DMS53 (cell line): ENCODE measurements at regions not wholly inside any gene's neighbourhood (a gene's known extent, or its start where the extent isn't known, plus 50 kb on each side); places are given as distances from the start of the nearest gene placed in this dataset.
A peak's percentile ranks its signal among the peaks of the same experiment; 100 is the strongest.

Source experiments
- DNase-seq: peaks from one replicate; lab custom pipeline; 2025; lab: John Stamatoyannopoulos, UW

DNA sequence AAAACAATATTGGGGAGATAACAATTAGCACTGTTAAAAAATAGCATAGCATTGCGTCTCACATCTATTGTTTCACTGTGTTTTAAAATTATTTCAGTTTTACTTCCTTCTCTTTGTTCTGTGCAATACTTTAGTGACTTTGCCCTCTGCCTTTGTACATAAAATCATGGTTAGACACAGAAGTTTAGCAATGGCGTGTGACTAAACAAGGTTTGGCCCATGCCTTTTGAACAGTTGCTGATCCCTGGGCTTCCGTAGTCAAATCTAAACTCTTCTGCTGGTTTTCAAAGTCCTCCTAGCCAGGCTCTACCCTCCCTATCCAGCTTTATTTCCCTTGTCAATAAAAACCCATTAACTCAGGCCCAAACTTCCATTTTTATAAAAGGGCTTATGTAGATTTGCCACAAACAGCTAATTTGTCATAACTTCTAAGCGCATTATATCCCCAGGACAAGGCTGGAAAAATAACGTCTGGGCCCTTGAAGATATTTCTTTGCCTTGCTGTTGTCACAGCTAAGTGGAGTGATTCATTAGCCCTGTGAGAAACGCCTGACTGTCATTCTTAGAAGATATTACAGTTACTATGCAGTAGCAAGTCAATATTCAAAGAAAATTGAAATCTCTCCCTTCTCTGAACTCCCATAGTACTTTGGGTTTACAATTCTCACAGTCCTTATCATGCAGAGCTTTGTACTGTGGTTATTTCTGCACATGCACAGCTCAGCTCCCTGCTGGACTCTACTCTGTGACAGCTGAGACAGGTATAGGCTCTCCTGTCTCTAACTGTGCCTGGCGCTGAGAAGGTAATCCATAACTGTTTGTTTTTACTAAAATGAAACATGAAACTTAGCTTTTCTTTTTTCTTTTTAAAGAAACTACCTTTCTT is 123.4 kb upstream of the SLC24A5 start:
- no peak for DNase-seq

GRCh38 chr15:47998619-47999019 is 122.2 kb upstream of the SLC24A5 start:
- peak; percentile 3 for DNase-seq

DNA sequence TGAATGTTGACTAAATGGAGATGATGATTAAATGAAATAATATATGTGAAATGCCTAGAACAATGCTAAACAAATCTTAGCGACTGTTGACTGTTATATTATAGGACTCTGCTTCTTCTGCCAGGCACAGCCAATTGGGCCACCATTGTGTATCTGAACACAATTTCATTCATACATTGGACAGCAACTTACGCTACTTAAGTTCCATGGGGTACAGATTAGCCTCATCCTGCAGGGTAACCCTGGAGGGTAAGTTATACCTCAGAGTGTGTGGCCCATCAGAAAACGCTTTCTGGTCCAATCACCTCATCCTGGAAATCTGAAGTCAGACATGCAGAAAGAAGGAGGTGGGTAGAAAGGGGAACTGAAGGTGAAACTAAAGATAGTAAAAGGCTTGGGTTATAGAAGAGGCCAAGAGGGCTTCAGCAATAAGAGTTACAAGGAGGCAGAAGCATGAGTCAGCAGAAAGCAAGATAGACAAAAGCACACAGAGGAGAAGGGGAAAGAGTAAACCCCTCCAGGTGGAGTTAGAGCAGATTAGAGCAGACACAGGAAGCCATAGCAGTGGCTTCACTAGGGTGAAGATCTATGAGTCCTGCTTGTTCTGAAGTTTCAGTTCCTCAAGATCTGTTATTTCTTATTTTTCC is 119.3 kb upstream of the SLC24A5 start:
- peak; percentile 24 for DNase-seq

DNA sequence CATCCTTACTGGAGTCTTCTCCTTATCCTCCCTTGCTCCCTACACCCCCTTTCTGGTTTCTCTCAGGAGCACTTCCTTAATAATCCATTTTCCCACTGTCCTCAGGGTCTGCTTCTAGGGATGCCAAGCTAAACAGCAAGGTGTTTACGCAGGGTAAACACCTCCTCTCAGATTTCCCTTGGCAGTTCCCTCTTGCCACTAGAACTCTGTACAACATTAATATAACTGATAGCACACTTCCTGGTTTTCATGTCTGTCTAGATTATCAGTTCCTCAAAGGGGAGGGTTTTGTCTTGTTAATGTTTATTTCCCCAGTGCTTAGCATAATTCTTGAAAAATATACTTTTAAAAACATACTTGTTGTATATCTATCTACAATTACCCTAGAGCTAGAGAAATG is 118.0 kb upstream of the SLC24A5 start:
- DNase-seq = peak; percentile 71

- no peak for DNase-seq
These were observed 117.3 kb upstream of the SLC24A5 start for GRCh38 chr15:48003441-48003840.

DNA sequence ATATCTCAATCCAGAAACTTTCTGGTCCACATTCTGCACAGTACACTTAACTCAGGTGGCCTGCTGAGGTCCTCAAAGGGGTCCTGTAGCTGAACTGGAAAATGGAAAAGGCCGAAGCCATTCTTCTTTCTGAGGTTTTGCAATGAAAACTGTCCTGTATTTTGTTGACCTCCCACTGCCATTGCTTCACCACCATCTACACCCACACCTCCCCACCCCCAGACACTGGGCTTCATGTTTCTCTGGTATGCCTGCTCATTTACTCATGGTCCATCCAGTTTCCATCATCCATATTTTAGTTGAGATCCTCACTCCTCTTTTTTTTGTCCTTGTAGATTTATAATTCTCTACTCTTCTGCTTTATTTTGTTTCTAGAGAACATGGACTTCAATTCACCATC is 115.7 kb upstream of the SLC24A5 start:
- DNase-seq = no peak

DNA sequence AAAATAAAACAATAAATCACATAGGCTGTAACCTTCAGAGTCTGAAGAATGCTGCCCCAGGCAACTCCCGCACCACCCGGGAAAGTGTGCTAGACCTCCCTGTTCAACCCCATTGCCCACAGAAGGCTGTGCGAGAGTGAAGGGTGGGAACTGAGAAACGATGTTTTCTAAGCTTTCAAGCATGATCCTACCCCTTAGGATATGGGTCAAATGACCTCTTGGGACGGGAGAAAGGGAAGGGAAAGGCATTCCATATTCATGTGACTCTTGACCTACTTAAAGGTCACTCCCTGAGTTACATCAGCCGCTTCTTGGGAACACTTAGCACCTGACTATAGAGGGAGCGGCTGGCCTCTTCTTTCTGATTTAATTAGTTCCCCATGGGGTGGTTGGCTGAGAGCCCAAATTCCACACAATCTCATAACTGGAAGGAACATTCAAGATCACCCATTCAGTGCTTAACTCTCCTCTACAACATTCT is 114.7 kb upstream of the SLC24A5 start:
- no peak for DNase-seq

- no peak for DNase-seq
These were observed 110.5 kb upstream of the SLC24A5 start for GRCh38 chr15:48010316-48010715.

DNA sequence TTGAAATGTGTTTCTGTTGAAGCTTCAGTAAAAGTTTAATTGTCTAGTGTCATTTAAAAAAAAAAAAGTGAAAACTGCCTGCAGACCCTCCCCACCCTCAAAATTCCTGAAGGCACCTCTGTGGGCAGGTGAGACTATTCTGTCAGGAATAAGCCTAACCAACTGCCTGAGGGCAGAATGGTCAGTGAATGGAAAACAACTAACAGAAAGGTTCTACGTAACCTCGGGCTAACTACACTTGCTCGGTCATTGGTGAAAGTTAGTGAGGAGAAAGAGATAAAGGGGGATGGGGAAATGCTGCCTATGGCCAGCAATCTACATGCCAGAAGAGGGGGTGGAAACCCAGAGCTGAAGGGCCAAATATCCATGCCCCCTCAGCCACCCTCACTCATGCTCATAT is 108.6 kb upstream of the SLC24A5 start:
- DNase-seq = no peak

GRCh38 chr15:48016865-48017264 is 103.9 kb upstream of the SLC24A5 start:
- no peak for DNase-seq

DNA sequence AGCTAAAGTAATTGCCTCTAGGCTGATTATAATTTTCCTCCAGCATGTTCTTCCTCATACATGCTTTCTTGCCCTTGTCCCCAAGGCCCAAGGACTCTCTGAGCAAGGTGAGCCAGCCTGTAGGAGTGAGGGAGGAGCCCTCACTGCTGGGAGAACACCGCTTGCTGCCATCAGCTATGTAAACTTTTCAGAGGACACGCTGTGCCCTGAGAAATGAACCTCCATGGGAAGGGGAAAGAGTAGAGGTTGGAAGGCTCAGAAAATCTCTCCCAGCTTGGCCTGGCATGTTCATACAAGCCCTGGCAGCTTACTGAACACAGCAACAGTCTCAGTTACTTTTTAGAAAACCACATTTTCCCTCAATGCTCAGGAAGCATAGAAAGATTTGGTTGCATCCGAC is 103.0 kb upstream of the SLC24A5 start:
- no peak for DNase-seq

DNA sequence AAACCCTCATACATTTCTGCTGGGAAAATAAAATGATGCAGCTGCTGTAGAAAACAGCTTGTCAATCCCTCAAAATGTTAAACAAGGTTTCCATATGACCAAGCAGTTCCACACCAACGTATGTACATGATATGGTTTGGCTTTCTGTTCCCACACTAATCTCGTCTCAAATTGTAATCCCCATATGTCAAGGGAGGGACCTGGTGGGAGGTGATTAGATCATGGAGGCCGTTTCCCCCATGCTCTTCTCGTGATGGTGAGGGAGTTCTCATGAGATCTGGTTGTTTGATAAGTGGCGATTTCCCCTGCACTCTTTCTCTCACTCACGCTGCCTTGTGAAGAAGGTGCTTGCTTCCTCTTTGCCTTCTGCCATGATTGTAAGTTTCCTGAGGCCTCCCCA is 100.6 kb upstream of the SLC24A5 start:
- DNase-seq = no peak

DNA sequence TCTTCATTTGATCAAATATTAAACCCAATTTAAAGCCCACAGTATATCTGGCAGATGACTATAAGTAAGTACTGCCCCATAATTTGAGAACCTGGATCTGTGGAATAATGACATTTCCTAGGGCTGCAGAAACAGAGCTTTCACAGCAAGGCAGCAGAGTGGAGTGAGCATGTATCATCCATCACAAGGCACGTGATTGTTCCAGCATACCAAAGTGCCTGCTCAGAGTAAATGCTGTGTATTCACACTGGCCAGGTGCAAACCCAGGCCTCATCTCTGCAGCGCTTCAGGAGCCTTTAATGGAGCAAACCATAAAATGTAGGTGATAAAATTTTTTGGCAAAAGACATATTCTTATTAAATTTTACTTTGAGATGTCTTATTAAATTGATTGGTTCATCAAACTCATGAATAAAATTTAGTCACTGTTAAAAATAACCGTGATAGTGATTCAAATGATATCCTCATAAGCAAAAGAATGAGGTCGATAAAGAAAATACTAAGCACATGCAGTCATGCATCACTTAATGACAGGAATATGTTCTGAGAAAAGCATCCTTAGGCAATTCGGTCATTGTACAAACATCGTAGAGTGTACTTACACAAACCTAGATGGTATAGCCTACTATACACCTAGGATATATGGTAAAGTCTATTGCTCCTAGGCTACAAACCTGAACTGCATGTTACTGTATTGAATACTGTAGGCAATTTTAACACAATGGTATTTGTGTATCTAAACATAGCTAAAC is 99.3 kb upstream of the SLC24A5 start:
- DNase-seq = peak; percentile 85

GRCh38 chr15:48025118-48025517 is 95.7 kb upstream of the SLC24A5 start:
- DNase-seq = peak; percentile 12

DNA sequence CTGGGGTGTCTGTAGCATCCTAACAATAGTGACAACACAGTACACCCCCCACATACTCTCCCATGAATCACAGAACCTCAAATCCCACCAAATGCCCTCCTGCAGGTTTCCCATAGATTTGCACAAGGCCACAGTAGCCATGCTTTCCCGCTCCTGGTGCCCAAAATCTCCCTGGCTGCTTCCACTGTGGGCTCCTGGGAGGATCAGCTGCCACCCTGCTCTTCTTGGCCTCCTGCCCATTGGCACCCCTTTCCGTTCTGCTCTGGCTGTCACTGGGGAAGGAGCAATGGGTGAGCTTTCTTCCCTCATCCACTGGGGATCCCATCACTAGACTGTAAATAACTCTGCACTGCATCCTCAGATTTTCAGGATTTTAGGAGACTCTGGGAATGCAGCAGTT is 92.1 kb upstream of the SLC24A5 start:
- DNase-seq = no peak

DNA sequence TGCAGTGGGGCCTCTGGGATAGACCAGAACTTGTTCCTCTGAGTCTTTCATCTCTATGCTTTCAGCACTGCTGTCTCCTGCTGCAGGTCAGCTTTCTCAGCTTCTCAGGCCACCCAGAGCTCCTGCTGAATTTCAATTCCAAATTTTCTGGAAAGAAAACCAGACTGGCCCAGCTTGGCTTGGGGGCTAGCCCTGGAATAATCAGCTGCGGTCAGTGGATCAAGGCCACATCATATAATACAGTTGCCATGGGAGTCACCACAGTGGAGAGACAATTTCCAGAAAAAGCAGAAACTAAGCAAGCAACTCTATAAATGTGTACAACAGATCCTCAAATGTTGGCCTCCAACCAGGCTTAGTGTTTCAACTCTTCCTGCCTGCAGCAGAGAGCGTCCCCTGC is 91.1 kb upstream of the SLC24A5 start:
- no peak for DNase-seq

DNA sequence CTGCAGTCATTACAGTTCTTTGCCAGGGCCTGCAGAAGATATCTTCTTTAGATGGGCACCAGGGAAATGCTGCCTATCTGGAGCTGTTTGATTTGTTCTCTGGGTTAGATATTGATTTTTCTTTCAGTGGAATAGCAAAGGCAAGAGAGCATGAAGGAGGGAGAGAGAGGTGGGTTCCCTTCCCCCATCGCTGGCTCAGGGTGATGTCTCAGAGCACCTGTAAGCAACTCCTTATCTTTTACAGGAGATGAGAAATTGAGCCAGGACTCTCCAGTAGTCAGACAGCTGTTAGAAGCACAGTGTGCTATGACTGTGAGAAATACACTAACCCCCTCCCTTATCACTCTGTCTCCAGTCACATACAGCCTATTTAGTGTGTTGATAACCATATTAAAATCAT is 89.3 kb upstream of the SLC24A5 start:
- no peak for DNase-seq

DNA sequence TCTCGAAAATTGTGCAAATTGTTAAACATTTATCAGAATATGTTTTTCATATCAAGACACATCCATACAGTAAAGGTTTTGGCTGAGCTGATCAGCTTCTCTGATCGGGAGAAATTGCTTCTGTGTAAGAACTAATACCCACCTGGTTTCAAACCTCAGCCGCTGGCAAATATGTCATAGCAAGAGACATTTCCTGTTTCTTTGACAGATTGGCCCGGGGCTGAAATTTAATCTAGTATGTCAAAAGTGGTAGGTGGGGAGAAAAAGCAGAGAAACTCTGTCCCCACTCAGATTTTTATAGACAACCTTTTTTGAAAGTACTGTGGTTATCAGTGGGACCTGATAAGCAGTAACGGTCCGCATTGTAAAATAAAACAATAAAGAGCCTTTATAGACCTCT is 88.8 kb upstream of the SLC24A5 start:
- no peak for DNase-seq

DNA sequence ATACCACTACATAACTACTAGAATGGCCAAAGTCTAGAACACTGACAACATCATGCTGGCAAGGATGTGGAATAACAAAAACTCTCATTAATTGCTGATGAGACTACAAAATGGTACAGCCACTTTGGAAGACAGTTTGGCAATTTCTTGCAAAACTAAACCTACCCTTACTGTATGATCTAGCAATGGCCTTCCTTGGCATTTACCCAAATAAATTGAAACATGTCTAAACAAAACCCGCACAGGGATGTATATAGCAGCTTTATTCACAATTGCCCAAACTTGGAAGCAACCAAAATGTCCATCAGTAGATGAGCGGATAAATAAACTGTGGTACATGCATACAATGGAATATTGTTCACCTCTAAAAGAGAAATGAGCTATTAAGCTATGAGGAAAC is 87.9 kb upstream of the SLC24A5 start:
- no peak for DNase-seq

- no peak for DNase-seq
These were observed 82.6 kb upstream of the SLC24A5 start for GRCh38 chr15:48038221-48038620.

GRCh38 chr15:48040166-48040817 is 80.5 kb upstream of the SLC24A5 start:
- peak; percentile 70 for DNase-seq

- DNase-seq = no peak
These were observed 79.3 kb upstream of the SLC24A5 start for GRCh38 chr15:48041454-48041853.
